B cell (primary cell): ENCODE measurements at regions not wholly inside any gene's neighbourhood (a gene's known extent, or its start where the extent isn't known, plus 50 kb on each side); places are given as distances from the start of the nearest gene placed in this dataset.

Source experiments
- ATAC-seq: fragments of 200-7000 bp; cut with Tn5 transposase; one replicate; pipeline ENCODE4 v1.10.0; 2021; ENCODE audit warnings: low read depth, mild to moderate bottlenecking, moderate number of reproducible peaks, moderate library complexity
- CTCF ChIA-PET: fragments of 350-600 bp; sonication (Branson Sonifier 250); formaldehyde crosslinking; loops from one replicate; lab custom pipeline; 2021; ENCODE audit warnings: antibody characterized with exemption, inconsistent platforms; lab: Charles Lee
- POLR2A ChIA-PET: fragments of 350-600 bp; sonication (Branson Sonifier 250); formaldehyde crosslinking; loops from one replicate; lab custom pipeline; 2021; ENCODE audit warnings: antibody characterized with exemption; lab: Charles Lee
- DNase-seq: peaks from one replicate; pipeline ENCODE4 v3.0.0; 2013
- H2AFZ ChIP-seq: 2 replicates; pipeline ENCODE4 v1.6.1; 2012; ENCODE audit warnings: mild to moderate bottlenecking, low read depth, low read length; ENCODE audit not compliant: insufficient read depth, poor library complexity, severe bottlenecking
- H3K27ac ChIP-seq, 2 donors: 1 replicate in 1 of 2; 2 replicates in 1 of 2; pipeline ENCODE4 v1.5.1; 2012 to 2013; ENCODE audit warnings: low read length in 2 of 2, mild to moderate bottlenecking in 2 of 2, moderate library complexity in 1 of 2
- H3K27me3 ChIP-seq, 4 experiments: fragments of 200-600 bp in 1 of 4; sonication (generic) in 1 of 4; replicated peaks in 1 of 4; 1 replicate in 2 of 4; 2 replicates in 2 of 4; pipeline versions ENCODE4 v1.6.1 to v1.7.0; 2013 to 2016; ENCODE audit warnings: low read length in 3 of 4, mild to moderate bottlenecking in 2 of 4, mixed read lengths in 1 of 4, moderate library complexity in 1 of 4; ENCODE audit not compliant: insufficient read depth in 4 of 4, control insufficient read depth in 3 of 4; ENCODE audit errors: control extremely low read depth in 1 of 4
- H3K36me3 ChIP-seq, 2 experiments: replicated peaks in 1 of 2; 1 replicate in 1 of 2; 2 replicates in 1 of 2; pipeline versions ENCODE4 v1.6.1 to v1.7.1; 2013; ENCODE audit warnings: low read length in 1 of 2; ENCODE audit not compliant: insufficient read depth in 2 of 2, control insufficient read depth in 1 of 2; ENCODE audit errors: control extremely low read depth in 1 of 2, extremely low read depth in 1 of 2
- H3K4me1 ChIP-seq, 2 donors: fragments of 200-600 bp in 1 of 2; sonication (generic) in 1 of 2; 1 replicate in 1 of 2; 2 replicates in 1 of 2; pipeline versions ENCODE4 v1.5.1 to v1.6.1; 2013 to 2017; ENCODE audit warnings: low read length in 2 of 2; ENCODE audit not compliant: control insufficient read depth in 2 of 2, insufficient read depth in 2 of 2
- H3K4me2 ChIP-seq: replicated peaks from 2 replicates; pipeline ENCODE3; 2012; ENCODE audit warnings: mild to moderate bottlenecking, low read depth, low read length; ENCODE audit not compliant: poor library complexity, severe bottlenecking
- H3K4me3 ChIP-seq, 5 experiments: fragments of 200-600 bp in 1 of 5; sonication (generic) in 1 of 5; 1 replicate in 3 of 5; 2 replicates in 2 of 5; pipeline versions ENCODE4 v1.5.1 to v1.7.0; 2011 to 2016; ENCODE audit warnings: low read length in 4 of 5, mild to moderate bottlenecking in 4 of 5, low read depth in 2 of 5, control low read depth in 1 of 5, moderate library complexity in 1 of 5; ENCODE audit not compliant: insufficient read depth in 1 of 5; ENCODE audit errors: control extremely low read depth in 1 of 5, extremely low read depth in 1 of 5
- H3K79me2 ChIP-seq: fragments of 200-600 bp; sonication (generic); one replicate; pipeline ENCODE4 v1.6.0; 2016; ENCODE audit warnings: low read length; ENCODE audit not compliant: control insufficient read depth, insufficient read depth
- H3K9ac ChIP-seq: fragments of 200-600 bp; sonication (generic); 2 replicates; pipeline ENCODE4 v1.6.1; 2017; ENCODE audit warnings: mild to moderate bottlenecking, low read length, moderate library complexity
- H3K9me3 ChIP-seq, 3 donors: one replicate each; pipeline versions ENCODE4 v1.6.1 to v1.7.1; 2013; ENCODE audit warnings: low read length in 2 of 3; ENCODE audit not compliant: control insufficient read depth in 2 of 3, insufficient read depth in 1 of 3; ENCODE audit errors: control extremely low read depth in 1 of 3
- H4K20me1 ChIP-seq: 2 replicates; pipeline ENCODE4 v1.6.0; 2012; ENCODE audit warnings: mild to moderate bottlenecking, low read length; ENCODE audit not compliant: insufficient read depth, control insufficient read depth, poor library complexity, severe bottlenecking
- H3K27ac Mint-ChIP-seq: one replicate; pipeline ENCODE4 v1.8.0; 2021; ENCODE audit warnings: mixed read lengths
- H3K27me3 Mint-ChIP-seq: one replicate; pipeline ENCODE4 v1.8.0; 2021; ENCODE audit warnings: mixed read lengths
- H3K4me1 Mint-ChIP-seq: one replicate; pipeline ENCODE4 v1.8.0; 2021; ENCODE audit warnings: mixed read lengths
- H3K4me3 Mint-ChIP-seq: one replicate; pipeline ENCODE4 v1.8.0; 2021; ENCODE audit warnings: mixed read lengths
- H3K9me3 Mint-ChIP-seq: one replicate; pipeline ENCODE4 v1.8.0; 2022; ENCODE audit warnings: mixed read lengths; ENCODE audit not compliant: insufficient read depth
- CTCF ChIP-seq: fragments of 200-600 bp; IDR thresholded peaks from one replicate; pipeline ENCODE4 v1.8.0; 2022; ENCODE audit warnings: antibody characterized with exemption, mild to moderate bottlenecking
- EZH2 ChIP-seq: IDR thresholded peaks from 2 replicates; pipeline ENCODE4 v1.6.1; 2012; ENCODE audit warnings: borderline replicate concordance, low read depth, mild to moderate bottlenecking, moderate library complexity, low read length; ENCODE audit not compliant: insufficient read depth, poor library complexity, severe bottlenecking
- WGBS: methylation state at CpG from one replicate; pipeline ENCODE4 v1.1.5; 2013; ENCODE audit warnings: missing lambda C conversion rate; ENCODE audit not compliant: insufficient coverage; 5-methylcytosine and 5-hydroxymethylcytosine counted together
- intact Hi-C: fragments of 100-400 bp; cut with micrococcal nuclease; formaldehyde crosslinking; loops from one replicate; pipeline ENCODE4 v1.10.0; 2022

GRCh38 chrX:104329731-104330130 is 75.0 kb upstream of the ESX1 start:
- peaks cover 5% of the 10 kb centered on the region for H3K27me3 Mint-ChIP-seq
- CTCF ChIA-PET, result no interaction called here

DNA sequence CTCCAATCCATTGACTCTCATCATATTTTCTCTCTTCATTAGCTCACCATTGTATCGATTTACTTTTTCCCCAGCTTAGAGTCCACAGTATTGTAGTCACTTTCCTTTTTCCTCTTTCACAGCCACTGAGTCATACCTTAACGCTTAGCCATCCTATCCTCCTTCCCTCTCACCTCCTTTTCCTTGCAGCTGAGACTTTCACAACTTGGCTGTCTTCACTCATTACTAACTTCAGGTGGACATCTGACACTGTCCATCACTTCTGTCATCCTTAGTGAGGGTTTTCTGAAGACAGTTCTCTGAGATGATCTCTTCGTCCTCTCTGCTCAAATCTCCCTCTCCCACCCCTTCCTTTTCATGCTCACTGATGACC is 70.5 kb upstream of the ESX1 start:
- Histone ChIP-seq H3K4me2 (no peak overlapping the region), H2AFZ (no peak overlapping the region), H3K27ac (no peak overlapping the region), H3K36me3 (no peaks in the 10 kb centered on the region), H3K9ac (no peak overlapping the region), H4K20me1 (no peaks in the 10 kb centered on the region), H3K4me1 (no peaks in the 10 kb centered on the region), H3K27me3 (no peaks in the 10 kb centered on the region), H3K9me3 (no peaks in the 10 kb centered on the region), H3K79me2 (no peaks in the 10 kb centered on the region), H3K4me3 (no peak overlapping the region)
- ATAC-seq (no peak), DNase-seq (no peak)
- no peak overlapping the region for H3K4me3 Mint-ChIP-seq
- CTCF ChIA-PET, result no interaction called here
- TF ChIP-seq EZH2 (no peak), CTCF (no peak)
- no CpG with 5 or more reads among the region's 3 CpGs for WGBS
- intact Hi-C loops, result no loop called here
- H3K27ac Mint-ChIP-seq, result no peak overlapping the region
- H3K4me1 Mint-ChIP-seq, result no peaks in the 10 kb centered on the region
- POLR2A ChIA-PET, result no interaction called here
- no peaks in the 10 kb centered on the region for H3K9me3 Mint-ChIP-seq
- H3K27me3 Mint-ChIP-seq, result peaks cover 5% of the 10 kb centered on the region

More at GRCh38 chrX:104329731-104330130, 75.0 kb upstream of the ESX1 start:
- no peak overlapping the region for H3K4me3 ChIP-seq
- no peaks in the 10 kb centered on the region for H3K36me3 ChIP-seq
- POLR2A ChIA-PET, result no interaction called here
- no CpG with 5 or more reads among the region's 7 CpGs for WGBS
- Mint-ChIP-seq H3K9me3 (no peaks in the 10 kb centered on the region), H3K4me3 (no peak overlapping the region), H3K4me1 (no peaks in the 10 kb centered on the region), H3K27ac (no peak overlapping the region)
- no peaks in the 10 kb centered on the region for H3K27me3 ChIP-seq
- no peaks in the 10 kb centered on the region for H3K4me1 ChIP-seq
- no peak overlapping the region for H2AFZ ChIP-seq
- no peak overlapping the region for H3K27ac ChIP-seq
- DNase-seq (no peak), ATAC-seq (no peak)
- no peak overlapping the region for H3K4me2 ChIP-seq
- TF ChIP-seq EZH2 (no peak), CTCF (no peak)
- H3K9ac ChIP-seq, result no peak overlapping the region
- intact Hi-C loops, result no loop called here
- no peaks in the 10 kb centered on the region for H3K79me2 ChIP-seq
- H3K9me3 ChIP-seq, result no peaks in the 10 kb centered on the region
- no peaks in the 10 kb centered on the region for H4K20me1 ChIP-seq
